H9 (cell line): ENCODE measurements at regions not wholly inside any gene's neighbourhood (a gene's known extent, or its start where the extent isn't known, plus 50 kb on each side); places are given as distances from the start of the nearest gene placed in this dataset.

Experiments
- DNase-seq: peaks from one replicate; pipeline ENCODE4 v3.0.0-alpha.2; 2017
- H2AFZ ChIP-seq: one replicate; pipeline ENCODE4 v1.6.1; 2013; ENCODE audit warnings: mild to moderate bottlenecking, low read length, control low read depth, moderate library complexity
- H2AK5ac ChIP-seq: 2 replicates; pipeline ENCODE4 v1.6.1; 2013; ENCODE audit warnings: low read length, control low read depth, mixed read lengths; ENCODE audit not compliant: insufficient read length
- H2BK120ac ChIP-seq: one replicate; pipeline ENCODE4 v1.6.1; 2013; ENCODE audit warnings: low read depth, mild to moderate bottlenecking, low read length, control low read depth, inconsistent platforms; ENCODE audit not compliant: poor library complexity, severe bottlenecking
- H2BK12ac ChIP-seq: 2 replicates; pipeline ENCODE4 v1.6.1; 2013; ENCODE audit warnings: low read length, control low read depth, mixed read lengths, low read depth; ENCODE audit not compliant: insufficient read length
- H2BK15ac ChIP-seq: 2 replicates; pipeline ENCODE4 v1.6.1; 2013; ENCODE audit warnings: low read depth, low read length, control low read depth
- H2BK20ac ChIP-seq: one replicate; pipeline ENCODE4 v1.6.1; 2013; ENCODE audit warnings: low read depth, mild to moderate bottlenecking, low read length, control low read depth, inconsistent platforms; ENCODE audit not compliant: poor library complexity, severe bottlenecking
- H2BK5ac ChIP-seq: 2 replicates; pipeline ENCODE4 v1.6.1; 2013; ENCODE audit warnings: low read length, control low read depth, mixed read lengths; ENCODE audit not compliant: insufficient read length
- H3K14ac ChIP-seq: 2 replicates; pipeline ENCODE4 v1.6.1; 2013; ENCODE audit warnings: low read length, control low read depth; ENCODE audit not compliant: insufficient read depth
- H3K18ac ChIP-seq: 2 replicates; pipeline ENCODE4 v1.6.1; 2013; ENCODE audit warnings: low read depth, mild to moderate bottlenecking, mixed read lengths, low read length, control low read depth; ENCODE audit not compliant: insufficient read length
- H3K23ac ChIP-seq: 2 replicates; pipeline ENCODE4 v1.6.1; 2013; ENCODE audit warnings: low read length, control low read depth, mixed read lengths, low read depth; ENCODE audit not compliant: insufficient read length
- H3K23me2 ChIP-seq: 2 replicates; pipeline ENCODE4 v1.6.1; 2013; ENCODE audit warnings: low read depth, mild to moderate bottlenecking, mixed read lengths, low read length, control low read depth; ENCODE audit not compliant: insufficient read length, poor library complexity, severe bottlenecking
- H3K27ac ChIP-seq: 2 replicates; pipeline ENCODE4 v1.5.1; 2013; ENCODE audit warnings: low read length, control low read depth, mixed read lengths, low read depth; ENCODE audit not compliant: insufficient read length
- H3K27me3 ChIP-seq: 2 replicates; pipeline ENCODE4 v1.6.1; 2013; ENCODE audit warnings: low read length, control low read depth, inconsistent platforms; ENCODE audit not compliant: insufficient read depth
- H3K4ac ChIP-seq: 2 replicates; pipeline ENCODE4 v1.6.1; 2013; ENCODE audit warnings: low read depth, mild to moderate bottlenecking, control low read depth, inconsistent platforms, low read length, moderate library complexity
- H3K4me1 ChIP-seq: 2 replicates; pipeline ENCODE4 v1.6.1; 2013; ENCODE audit warnings: low read length, control low read depth, inconsistent platforms; ENCODE audit not compliant: insufficient read depth
- H3K4me2 ChIP-seq: 2 replicates; pipeline ENCODE4 v1.6.1; 2013; ENCODE audit warnings: low read length, control low read depth, mixed read lengths; ENCODE audit not compliant: insufficient read length, insufficient read depth
- H3K56ac ChIP-seq: 2 replicates; pipeline ENCODE4 v1.6.1; 2013; ENCODE audit warnings: low read depth, mild to moderate bottlenecking, mixed read lengths, low read length, control low read depth; ENCODE audit not compliant: insufficient read length
- H3K79me1 ChIP-seq: 2 replicates; pipeline ENCODE4 v1.6.1; 2013; ENCODE audit warnings: low read depth, mild to moderate bottlenecking, moderate library complexity, low read length, control low read depth, inconsistent platforms; ENCODE audit not compliant: insufficient read depth, poor library complexity, severe bottlenecking
- H3K79me2 ChIP-seq: 2 replicates; pipeline ENCODE4 v1.6.1; 2013; ENCODE audit warnings: low read length, control low read depth, inconsistent platforms; ENCODE audit not compliant: insufficient read depth
- H3K9ac ChIP-seq: 2 replicates; pipeline ENCODE4 v1.6.1; 2013; ENCODE audit warnings: low read length, control low read depth, mixed read lengths; ENCODE audit not compliant: insufficient read length; ENCODE audit errors: extremely low read depth
- H3K9me3 ChIP-seq: one replicate; pipeline ENCODE4 v1.6.1; 2013; ENCODE audit warnings: low read depth, low read length, inconsistent platforms; ENCODE audit not compliant: control insufficient read depth
- H3T11ph ChIP-seq: one replicate; pipeline ENCODE4 v1.6.1; 2013; ENCODE audit warnings: mild to moderate bottlenecking, low read length, control low read depth, inconsistent platforms
- H4K20me1 ChIP-seq: one replicate; pipeline ENCODE4 v1.6.1; 2013; ENCODE audit not compliant: control insufficient read depth, insufficient read length, insufficient read depth
- H4K5ac ChIP-seq: 2 replicates; pipeline ENCODE4 v1.6.1; 2013; ENCODE audit warnings: low read depth, mild to moderate bottlenecking, mixed read lengths, low read length, control low read depth; ENCODE audit not compliant: insufficient read length
- H4K8ac ChIP-seq: replicated peaks from 2 replicates; pipeline ENCODE4 v1.6.1; 2013; ENCODE audit warnings: low read length, control low read depth, mixed read lengths, low read depth; ENCODE audit not compliant: insufficient read length
- H4K91ac ChIP-seq: 2 replicates; pipeline ENCODE4 v1.6.1; 2013; ENCODE audit warnings: low read depth, mild to moderate bottlenecking, moderate library complexity, mixed read lengths, low read length, control low read depth; ENCODE audit not compliant: insufficient read length
- H3K27ac Mint-ChIP-seq, 3 experiments: 2 replicates in 2 of 3; 3 replicates in 1 of 3; pipeline ENCODE4 v1.8.0; 2020 to 2021; ENCODE audit warnings: mixed read lengths in 3 of 3, mild to moderate bottlenecking in 1 of 3, moderate library complexity in 1 of 3
- H3K27me3 Mint-ChIP-seq: 2 replicates; pipeline ENCODE4 v1.8.0; 2021; ENCODE audit warnings: low read depth, mild to moderate bottlenecking, moderate library complexity, mixed read lengths
- H3K36me3 Mint-ChIP-seq, 3 experiments: 2 replicates in 2 of 3; 3 replicates in 1 of 3; pipeline ENCODE4 v1.8.0; 2020 to 2021; ENCODE audit warnings: low read depth in 3 of 3, mixed read lengths in 3 of 3; ENCODE audit not compliant: insufficient read depth in 1 of 3
- H3K4me1 Mint-ChIP-seq, 2 experiments: 2 replicates each; pipeline ENCODE4 v1.8.0; 2020; ENCODE audit warnings: mixed read lengths in 2 of 2
- H3K4me3 Mint-ChIP-seq, 2 experiments: 2 replicates in 1 of 2; 3 replicates in 1 of 2; pipeline ENCODE4 v1.8.0; 2020 to 2021; ENCODE audit warnings: mild to moderate bottlenecking in 2 of 2, mixed read lengths in 2 of 2, moderate library complexity in 1 of 2
- H3K9me3 Mint-ChIP-seq, 2 experiments: 2 replicates in 1 of 2; 3 replicates in 1 of 2; pipeline ENCODE4 v1.8.0; 2020; ENCODE audit warnings: mild to moderate bottlenecking in 2 of 2, mixed read lengths in 2 of 2, moderate library complexity in 1 of 2
- CTCF ChIP-seq: fragments of 200-600 bp; sonication (generic); conservative IDR thresholded peaks from 3 replicates; pipeline ENCODE4 v1.8.0; 2021; ENCODE audit warnings: antibody characterized with exemption, mild to moderate bottlenecking
- WGBS: extraction: QIAGEN DNeasy Blood & Tissue Kit; methylation state at CpG from one replicate; pipeline ENCODE4 v1.1.7; 2013; ENCODE audit warnings: missing lambda C conversion rate, low lambda C conversion rate, mixed read lengths; ENCODE audit not compliant: insufficient read length; ENCODE audit errors: extremely low coverage; 5-methylcytosine and 5-hydroxymethylcytosine counted together

DNA sequence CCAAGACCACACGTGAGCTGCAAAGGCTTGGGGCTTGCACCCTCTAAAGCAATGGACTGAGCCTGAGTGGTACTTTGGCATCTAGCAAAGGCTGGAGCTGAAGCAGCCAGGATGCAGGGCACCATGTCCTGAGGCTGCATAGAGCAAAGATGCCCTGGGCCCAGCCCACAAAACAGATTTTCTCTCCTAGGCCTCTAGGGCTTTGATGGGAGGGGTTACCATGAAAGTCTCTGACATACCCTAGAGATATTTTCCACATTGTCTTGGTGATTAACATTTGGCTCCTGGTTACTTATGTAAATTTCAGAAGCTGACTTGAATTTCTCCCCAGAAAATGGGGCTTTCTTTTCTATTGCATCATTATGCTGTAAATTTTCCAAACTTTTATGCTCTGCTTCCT, 438.3 kb downstream of the SLC16A7 start:
- no peaks in the 10 kb centered on the region for H3K79me2 ChIP-seq
- H3K23ac ChIP-seq, result no peak overlapping the region
- H3K27ac ChIP-seq, result no peak overlapping the region
- H3K4me1 ChIP-seq, result no peaks in the 10 kb centered on the region
- Mint-ChIP-seq H3K9me3 (peaks cover 22 to 26% of the 10 kb centered on the region in 2 experiments), H3K27ac (no peak overlapping the region), H3K4me1 (no peaks in the 10 kb centered on the region), H3K36me3 (peaks cover 15 to 28% (median 18%) of the 10 kb centered on the region in 3 experiments), H3K27me3 (no peaks in the 10 kb centered on the region), H3K4me3 (no peak overlapping the region)
- no peak overlapping the region for H2AK5ac ChIP-seq
- H3T11ph ChIP-seq, result no peak overlapping the region
- no peaks in the 10 kb centered on the region for H3K23me2 ChIP-seq
- no peak overlapping the region for H2BK120ac ChIP-seq
- no peak overlapping the region for H4K8ac ChIP-seq
- H2BK12ac ChIP-seq, result no peak overlapping the region
- H3K4me2 ChIP-seq, result no peak overlapping the region
- H3K27me3 ChIP-seq, result no peaks in the 10 kb centered on the region
- H4K91ac ChIP-seq, result no peak overlapping the region
- no peak overlapping the region for H3K4ac ChIP-seq
- WGBS, result no CpG with 5 or more reads among the region's 1 CpG
- no peak overlapping the region for H3K56ac ChIP-seq
- H3K79me1 ChIP-seq, result no peaks in the 10 kb centered on the region
- no peaks in the 10 kb centered on the region for H4K20me1 ChIP-seq
- no peak overlapping the region for H2AFZ ChIP-seq
- no peak for TF ChIP-seq CTCF
- no peak overlapping the region for H3K18ac ChIP-seq
- no peak for DNase-seq
- peaks cover 15% of the 10 kb centered on the region for H3K9me3 ChIP-seq
- H4K5ac ChIP-seq, result no peak overlapping the region
- no peak overlapping the region for H2BK15ac ChIP-seq
- no peak overlapping the region for H2BK20ac ChIP-seq
- no peak overlapping the region for H2BK5ac ChIP-seq
- H3K9ac ChIP-seq, result no peak overlapping the region
- no peak overlapping the region for H3K14ac ChIP-seq
